HEK293 (cell line): ENCODE measurements at regions not wholly inside any gene's neighbourhood (a gene's known extent, or its start where the extent isn't known, plus 50 kb on each side); places are given as distances from the start of the nearest gene placed in this dataset.

Source experiments
- CTCF ChIA-PET: fragments of 350-600 bp; formaldehyde crosslinking; extraction: SDS; loops from one replicate; lab custom pipeline; 2021; ENCODE audit warnings: antibody characterized with exemption; lab: Yijun Ruan, JAX
- POLR2A ChIA-PET: fragments of 300-600 bp; formaldehyde crosslinking; extraction: SDS; loops from one replicate; lab custom pipeline; 2020; ENCODE audit warnings: antibody characterized with exemption, inconsistent platforms; lab: Yijun Ruan, JAX
- H3K27ac ChIP-seq: fragments of 200-500 bp; sonication (Bioruptor generic); 2 replicates; pipeline ENCODE4 v1.5.1; 2014; ENCODE audit warnings: low read depth, low read length, control low read depth, inconsistent platforms; ENCODE audit errors: extremely low read depth
- H3K36me3 ChIP-seq, 2 experiments: fragments of 200-500 bp in 1 of 2; sonication (Bioruptor generic) in 1 of 2; 1 replicate in 1 of 2; 2 replicates in 1 of 2; pipeline ENCODE4 v1.5.1; 2014 to 2017; ENCODE audit warnings: inconsistent platforms in 2 of 2, low read length in 2 of 2; ENCODE audit not compliant: control insufficient read depth in 2 of 2, insufficient read depth in 1 of 2
- H3K4me1 ChIP-seq: fragments of 200-500 bp; sonication (Bioruptor generic); 2 replicates; pipeline ENCODE4 v1.5.1; 2014; ENCODE audit warnings: mild to moderate bottlenecking, low read length, inconsistent platforms; ENCODE audit not compliant: control insufficient read depth, insufficient read depth
- H3K4me3 ChIP-seq: 2 replicates; pipeline ENCODE4 v1.5.1; 2011; ENCODE audit warnings: low read depth, mild to moderate bottlenecking, control low read depth, low read length, moderate library complexity
- H3K9me3 ChIP-seq: fragments of 200-500 bp; sonication (Bioruptor generic); 2 replicates; pipeline ENCODE4 v1.5.1; 2014; ENCODE audit warnings: low read depth, low read length, inconsistent platforms; ENCODE audit not compliant: control insufficient read depth, insufficient read depth
- BCL11A ChIP-seq: fragments of 450-650 bp; formaldehyde crosslinking; IDR thresholded peaks from 2 replicates; pipeline ENCODE4 v1.5.1; 2016; ENCODE audit warnings: low read depth, missing biosample characterization, missing genetic modification characterization
- EGR2 ChIP-seq: fragments of 450-650 bp; formaldehyde crosslinking; IDR thresholded peaks from 2 replicates; pipeline ENCODE4 v1.5.1; 2016; ENCODE audit warnings: low read depth, missing biosample characterization, missing genetic modification characterization
- ELK4 ChIP-seq: IDR thresholded peaks from 2 replicates; pipeline ENCODE4 v1.6.1; 2011; ENCODE audit warnings: mild to moderate bottlenecking, low read depth, low read length, borderline replicate concordance
- HIC1 ChIP-seq: fragments of 450-650 bp; formaldehyde crosslinking; IDR thresholded peaks from 2 replicates; pipeline ENCODE4 v1.5.1; 2016; ENCODE audit warnings: missing biosample characterization, missing genetic modification characterization
- HOXD13 ChIP-seq: sonication (generic); formaldehyde crosslinking; IDR thresholded peaks from 2 replicates; pipeline ENCODE4 v1.8.0; 2022; ENCODE audit warnings: missing genetic modification reagents, borderline replicate concordance
- KLF8 ChIP-seq: fragments of 450-650 bp; formaldehyde crosslinking; IDR thresholded peaks from 2 replicates; pipeline ENCODE4 v1.5.1; 2016; ENCODE audit warnings: missing biosample characterization, missing genetic modification characterization
- MZF1 ChIP-seq: fragments of 450-650 bp; formaldehyde crosslinking; IDR thresholded peaks from 2 replicates; pipeline ENCODE4 v1.5.1; 2017; ENCODE audit warnings: missing biosample characterization, missing genetic modification characterization, borderline replicate concordance
- RBAK ChIP-seq: fragments of 450-650 bp; formaldehyde crosslinking; IDR thresholded peaks from 2 replicates; pipeline ENCODE4 v1.5.1; 2016; ENCODE audit warnings: missing biosample characterization, missing genetic modification characterization
- TCF7L2 ChIP-seq: IDR thresholded peaks from 2 replicates; pipeline ENCODE4 v1.6.1; 2011; ENCODE audit warnings: low read depth, mild to moderate bottlenecking, inconsistent platforms, low read length, moderate library complexity, borderline replicate concordance
- WT1 ChIP-seq: fragments of 450-650 bp; formaldehyde crosslinking; IDR thresholded peaks from 2 replicates; pipeline ENCODE4 v1.5.1; 2016; ENCODE audit warnings: missing biosample characterization, missing genetic modification characterization
- YY1 ChIP-seq: fragments of 450-650 bp; formaldehyde crosslinking; IDR thresholded peaks from 2 replicates; pipeline ENCODE4 v1.5.1; 2018; ENCODE audit warnings: missing biosample characterization, missing genetic modification characterization
- ZBTB44 ChIP-seq: fragments of 450-650 bp; IDR thresholded peaks from 2 replicates; pipeline ENCODE4 v1.5.1; 2018; ENCODE audit warnings: missing biosample characterization, mild to moderate bottlenecking, missing genetic modification characterization
- ZFHX2 ChIP-seq: fragments of 450-650 bp; formaldehyde crosslinking; conservative IDR thresholded peaks from 2 replicates; pipeline ENCODE4 v1.5.1; 2016; ENCODE audit warnings: missing biosample characterization, missing genetic modification characterization
- ZIC2 ChIP-seq: fragments of 450-650 bp; formaldehyde crosslinking; IDR thresholded peaks from 2 replicates; pipeline ENCODE4 v1.5.1; 2016; ENCODE audit warnings: missing biosample characterization, missing genetic modification characterization
- ZNF24 ChIP-seq: fragments of 450-650 bp; formaldehyde crosslinking; IDR thresholded peaks from 2 replicates; pipeline ENCODE4 v1.5.1; 2016; ENCODE audit warnings: missing biosample characterization, missing genetic modification characterization
- ZNF335 ChIP-seq: fragments of 450-650 bp; formaldehyde crosslinking; conservative IDR thresholded peaks from 2 replicates; pipeline ENCODE4 v1.5.1; 2016; ENCODE audit warnings: missing biosample characterization, missing genetic modification characterization
- ZNF37A ChIP-seq: fragments of 450-650 bp; IDR thresholded peaks from 2 replicates; pipeline ENCODE4 v1.5.1; 2018; ENCODE audit warnings: missing biosample characterization, missing genetic modification characterization
- ZNF398 ChIP-seq: fragments of 450-650 bp; formaldehyde crosslinking; IDR thresholded peaks from 2 replicates; pipeline ENCODE4 v1.5.1; 2017; ENCODE audit warnings: missing biosample characterization, missing genetic modification characterization
- ZNF426 ChIP-seq: fragments of 450-650 bp; formaldehyde crosslinking; IDR thresholded peaks from 2 replicates; pipeline ENCODE4 v1.5.1; 2017; ENCODE audit warnings: missing biosample characterization, missing genetic modification characterization, mild to moderate bottlenecking, inconsistent platforms, moderate library complexity
- ZNF449 ChIP-seq: fragments of 450-650 bp; formaldehyde crosslinking; IDR thresholded peaks from 2 replicates; pipeline ENCODE4 v1.5.1; 2017; ENCODE audit warnings: missing biosample characterization, mild to moderate bottlenecking, missing genetic modification characterization, moderate library complexity
- ZNF624 ChIP-seq: fragments of 450-650 bp; formaldehyde crosslinking; IDR thresholded peaks from 2 replicates; pipeline ENCODE4 v1.5.1; 2017; ENCODE audit warnings: missing biosample characterization, missing genetic modification characterization
- ZNF639 ChIP-seq: fragments of 450-650 bp; formaldehyde crosslinking; IDR thresholded peaks from 2 replicates; pipeline ENCODE4 v1.5.1; 2016; ENCODE audit warnings: missing biosample characterization, missing genetic modification characterization
- ZNF660 ChIP-seq: fragments of 450-650 bp; IDR thresholded peaks from 2 replicates; pipeline ENCODE4 v1.5.1; 2018; ENCODE audit warnings: missing biosample characterization, mild to moderate bottlenecking, missing genetic modification characterization
- ZNF670 ChIP-seq: fragments of 450-650 bp; formaldehyde crosslinking; IDR thresholded peaks from 2 replicates; pipeline ENCODE4 v1.5.1; 2016; ENCODE audit warnings: missing biosample characterization, missing genetic modification characterization, low read depth
- ZNF677 ChIP-seq: fragments of 450-650 bp; IDR thresholded peaks from 2 replicates; pipeline ENCODE4 v1.5.0; 2018; ENCODE audit warnings: missing biosample characterization, mild to moderate bottlenecking, missing genetic modification characterization, moderate library complexity
- ZNF747 ChIP-seq: fragments of 450-650 bp; formaldehyde crosslinking; IDR thresholded peaks from 2 replicates; pipeline ENCODE4 v1.5.1; 2016; ENCODE audit warnings: missing biosample characterization, missing genetic modification characterization
- ZNF776 ChIP-seq: fragments of 450-650 bp; formaldehyde crosslinking; IDR thresholded peaks from 2 replicates; pipeline ENCODE4 v1.5.0; 2017; ENCODE audit warnings: missing biosample characterization, missing genetic modification characterization, borderline replicate concordance
- ZNF791 ChIP-seq: fragments of 450-650 bp; formaldehyde crosslinking; IDR thresholded peaks from 2 replicates; pipeline ENCODE4 v1.5.1; 2016; ENCODE audit warnings: missing biosample characterization, missing genetic modification characterization
- ZSCAN16 ChIP-seq: fragments of 450-650 bp; formaldehyde crosslinking; IDR thresholded peaks from 2 replicates; pipeline ENCODE4 v1.5.1; 2016; ENCODE audit warnings: missing biosample characterization, missing genetic modification characterization

GRCh38 chr22:27670701-27671412, 130.7 kb downstream of the MN1 start:
- CTCF ChIA-PET: interaction anchor here (0.7 to 1.2 kb wide), 2 partner anchors 11 to 76 kb away, joined by 3 to 6 read pairs; no protein-coding TSS in a partner anchor
- no peak for TF ChIP-seq ZBTB44 (tag by site-specific recombination)
- TF ChIP-seq ZNF398 (tag by site-specific recombination): peak; percentile 26; the same call in 1 of the 2 replicates
- no peak for TF ChIP-seq HIC1
- no peak for TF ChIP-seq ZNF660 (tag by site-specific recombination)
- peak; percentile 74 for TF ChIP-seq ZFHX2 (tag by site-specific recombination)
- TF ChIP-seq HOXD13: no peak
- no peak for TF ChIP-seq TCF7L2
- TF ChIP-seq ZNF449 (tag by site-specific recombination): peak; percentile 61; the same call in 1 of the 2 replicates
- no peak for TF ChIP-seq ZSCAN16
- no peak for TF ChIP-seq MZF1 (tag by site-specific recombination)
- no peak for TF ChIP-seq ZNF791
- no peak for TF ChIP-seq ZNF37A (tag by site-specific recombination)
- no peak for TF ChIP-seq WT1 (tag by site-specific recombination)
- TF ChIP-seq ZNF335 (tag by site-specific recombination): peak; percentile 47
- TF ChIP-seq ZNF670 (tag by site-specific recombination): no peak
- TF ChIP-seq ELK4: no peak
- no peak for TF ChIP-seq ZNF776 (tag by site-specific recombination)
- peak; percentile 52; the same call in 1 of the 2 replicates for TF ChIP-seq ZIC2 (tag by site-specific recombination)
- TF ChIP-seq EGR2 (tag by site-specific recombination): peak; percentile 63
- no peak for TF ChIP-seq ZNF747 (tag by site-specific recombination)
- TF ChIP-seq ZNF24 (tag by site-specific recombination): no peak
- TF ChIP-seq ZNF639: no peak
- no peak for TF ChIP-seq RBAK (tag by site-specific recombination)
- TF ChIP-seq ZNF677 (tag by site-specific recombination): peak; percentile 93
- no peak for TF ChIP-seq KLF8 (tag by site-specific recombination)
- no peak for TF ChIP-seq YY1
- no peak for TF ChIP-seq ZNF426 (tag by site-specific recombination)
- no peak for TF ChIP-seq ZNF624
- no peak for TF ChIP-seq BCL11A (tag by site-specific recombination)

More at GRCh38 chr22:27670701-27671412, 130.7 kb downstream of the MN1 start:
- Histone ChIP-seq H3K27ac (no peak overlapping the region; the same call in 1 of the 2 replicates), H3K9me3 (no peaks in the 10 kb centered on the region), H3K4me1 (peaks cover 3% of the 10 kb centered on the region), H3K36me3 (no peaks in the 10 kb centered on the region), H3K4me3 (no peak overlapping the region)
- POLR2A ChIA-PET: interaction anchor here (0.9 to 1.3 kb wide), 3 partner anchors 12 to 49 kb away, joined by 3 to 4 read pairs (median 4); no protein-coding TSS in a partner anchor
